ACHN (cell line): ENCODE measurements at regions not wholly inside any gene's neighbourhood (a gene's known extent, or its start where the extent isn't known, plus 50 kb on each side); places are given as distances from the start of the nearest gene placed in this dataset.
"Not testable (repeated sequence)": the region's sequence is repeated elsewhere in the genome, so short reads cannot be mapped to it uniquely, and the experiment has no call there.

Source experiments
- DNase-seq: peaks from one replicate; pipeline ENCODE4 v3.0.0-alpha.2; 2015
- in situ Hi-C: cut with HindIII; loops from 2 replicates; pipeline ENCODE4 v1.10.0; 2017; ENCODE audit warnings: low sequenced_read_pairs, low pct_ligation_motif_present, low pct_unique_long_range_greater_than_20kb

- no peak for DNase-seq
- in situ Hi-C loops, result no loop called here
Observed at GRCh38 chr1:60809204-60809980, 273.0 kb upstream of the NFIA start.

GRCh38 chr1:60808676-60809075, 273.7 kb upstream of the NFIA start:
- in situ Hi-C loops, result no loop called here
- no peak for DNase-seq

DNA sequence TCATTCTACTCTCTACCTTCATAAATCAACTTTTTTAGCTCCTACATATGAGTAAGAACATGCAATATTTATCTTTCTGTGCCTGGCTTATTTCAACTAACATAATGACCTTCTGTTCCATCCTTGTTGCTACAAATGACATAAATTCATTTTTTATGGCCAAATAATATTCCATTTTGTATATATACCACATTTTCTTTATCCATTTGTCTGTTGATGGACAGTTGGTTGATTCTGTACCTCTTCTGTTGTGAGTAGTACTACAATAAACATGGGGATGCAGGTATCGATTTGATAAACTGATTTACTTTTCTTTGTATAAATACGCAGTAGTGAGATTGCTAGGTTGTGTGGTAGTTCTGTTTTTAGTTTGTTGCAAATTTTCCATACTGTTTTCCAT, 279.5 kb upstream of the NFIA start:
- DNase-seq, result no peak
- in situ Hi-C loops, result no loop called here

GRCh38 chr1:60797351-60797750, 285.0 kb upstream of the NFIA start:
- DNase-seq, result no peak
- in situ Hi-C loops, result no loop called here

- in situ Hi-C loops, result no loop called here
Observed at GRCh38 chr1:60791226-60791625, 291.1 kb upstream of the NFIA start.

DNA sequence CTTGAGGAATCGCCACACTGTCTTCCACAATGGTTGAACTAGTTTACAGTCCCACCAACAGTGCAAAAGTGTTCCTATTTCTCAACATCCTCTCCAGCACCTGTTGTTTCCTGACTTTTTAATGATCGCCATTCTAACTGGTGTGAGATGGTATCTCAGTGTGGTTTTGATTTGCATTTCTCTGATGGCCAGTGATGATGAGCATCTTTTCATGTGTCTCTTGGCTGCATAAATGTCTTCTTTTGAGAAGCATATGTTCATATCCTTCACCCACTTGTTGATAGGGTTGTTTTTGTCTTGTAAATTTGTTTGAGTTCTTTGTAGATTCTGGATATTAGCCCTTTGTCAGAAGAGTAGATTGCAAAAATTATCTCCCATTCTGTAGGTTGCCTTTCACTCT, 309.3 kb upstream of the NFIA start:
- DNase-seq, in situ Hi-C loops: not testable (repeated sequence)

More at GRCh38 chr1:60791226-60791625, 291.1 kb upstream of the NFIA start:
- DNase-seq, result no peak

DNA sequence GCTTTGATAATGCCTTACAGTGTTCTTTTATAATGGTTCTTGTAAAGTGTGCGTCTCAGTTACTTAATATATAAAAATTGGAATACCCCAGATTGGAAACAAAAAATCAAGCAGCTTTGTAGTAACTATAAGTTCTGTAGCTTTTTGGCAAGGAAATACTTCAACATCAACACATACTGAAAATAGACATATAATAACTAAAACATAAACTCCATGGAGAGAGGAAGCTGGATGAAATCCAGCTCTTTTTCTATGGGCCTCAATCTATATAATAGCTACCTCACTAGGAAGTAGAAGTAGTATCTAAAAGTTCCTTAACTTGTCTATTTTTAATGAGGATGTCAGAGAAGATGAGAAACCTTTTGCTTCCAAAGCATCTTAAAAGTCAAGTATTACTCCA, 313.3 kb upstream of the NFIA start:
- DNase-seq, result no peak
- in situ Hi-C loops, result no loop called here

GRCh38 chr1:60765204-60765603, 317.2 kb upstream of the NFIA start:
- in situ Hi-C loops, result no loop called here
- peak; percentile 29 for DNase-seq

- in situ Hi-C loops, result no loop called here
- no peak for DNase-seq
Observed at GRCh38 chr1:60764489-60764888, 317.9 kb upstream of the NFIA start.

DNA sequence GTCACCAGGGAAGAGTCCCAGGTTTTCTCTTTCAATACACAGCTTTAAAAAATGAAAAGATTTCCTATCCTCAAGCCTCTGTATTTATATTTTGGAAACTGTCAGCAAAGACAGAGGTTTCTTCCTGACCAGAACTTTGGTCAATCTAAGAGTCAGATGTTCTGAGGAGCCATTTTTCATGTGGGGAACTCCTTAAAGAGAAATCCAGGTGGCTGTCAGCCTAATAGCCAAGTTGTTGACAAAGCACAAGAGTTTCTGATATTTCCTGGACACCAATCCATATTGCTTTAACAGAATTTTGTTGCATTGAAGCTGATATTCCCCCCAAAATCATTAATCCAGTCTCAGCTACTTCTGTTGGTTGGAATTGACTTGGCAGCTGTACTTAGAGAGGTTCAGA, 318.6 kb upstream of the NFIA start:
- DNase-seq, result no peak
- in situ Hi-C loops, result no loop called here

GRCh38 chr1:60762911-60763310, 319.4 kb upstream of the NFIA start:
- DNase-seq, result no peak
- in situ Hi-C loops, result no loop called here

- in situ Hi-C loops, result no loop called here
- DNase-seq, result no peak
Observed at GRCh38 chr1:60762176-60762575, 320.2 kb upstream of the NFIA start.

GRCh38 chr1:60759291-60759690, 323.1 kb upstream of the NFIA start:
- in situ Hi-C loops, result no loop called here
- no peak for DNase-seq

- in situ Hi-C loops, result no loop called here
- no peak for DNase-seq
Observed at GRCh38 chr1:60757485-60757884, 324.9 kb upstream of the NFIA start.

DNA sequence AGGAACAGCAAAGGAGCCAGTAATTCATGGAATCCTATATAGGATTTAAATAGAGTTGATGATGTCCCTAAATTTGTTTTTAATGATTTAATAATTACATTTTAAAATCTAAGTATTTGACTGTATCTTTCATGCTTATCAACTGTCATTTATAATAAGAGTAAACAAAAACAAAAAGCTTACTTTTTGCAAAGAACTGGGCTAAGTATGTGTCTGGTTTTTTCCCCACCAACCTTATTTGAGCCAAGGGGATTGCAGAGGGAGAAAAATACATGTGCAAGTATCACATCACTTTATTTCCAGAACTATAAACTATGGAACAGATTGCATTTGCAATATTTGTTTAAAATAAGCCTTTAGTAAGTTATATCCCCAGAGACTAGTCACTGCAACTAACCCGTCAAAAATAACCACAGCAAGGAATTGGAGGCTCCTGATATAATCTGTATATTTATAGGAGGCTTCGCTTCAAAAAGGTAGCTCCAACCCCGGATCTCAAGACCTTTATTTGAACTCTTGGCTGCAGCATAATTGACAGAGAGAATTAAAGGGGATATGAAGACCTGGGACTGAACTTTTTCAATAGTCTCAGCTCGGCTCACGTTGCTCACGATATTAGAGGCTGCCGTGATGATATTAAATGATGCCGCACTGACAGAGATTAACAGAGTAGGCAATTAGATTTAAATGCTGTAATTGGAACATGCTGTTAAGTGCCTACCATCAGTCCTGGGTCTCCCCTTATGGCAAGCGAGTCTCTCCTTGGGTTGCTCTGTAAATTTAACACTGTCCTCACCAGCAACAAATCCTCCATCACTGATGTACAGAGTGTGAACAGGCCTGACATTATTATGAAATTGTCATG, 329.1 kb upstream of the NFIA start:
- in situ Hi-C loops, result no loop called here
- DNase-seq, result no peak

GRCh38 chr1:60751306-60751705, 331.1 kb upstream of the NFIA start:
- DNase-seq, result no peak
- in situ Hi-C loops, result no loop called here

- no peak for DNase-seq
- in situ Hi-C loops, result no loop called here
Observed at GRCh38 chr1:60747353-60747752, 335.0 kb upstream of the NFIA start.

DNA sequence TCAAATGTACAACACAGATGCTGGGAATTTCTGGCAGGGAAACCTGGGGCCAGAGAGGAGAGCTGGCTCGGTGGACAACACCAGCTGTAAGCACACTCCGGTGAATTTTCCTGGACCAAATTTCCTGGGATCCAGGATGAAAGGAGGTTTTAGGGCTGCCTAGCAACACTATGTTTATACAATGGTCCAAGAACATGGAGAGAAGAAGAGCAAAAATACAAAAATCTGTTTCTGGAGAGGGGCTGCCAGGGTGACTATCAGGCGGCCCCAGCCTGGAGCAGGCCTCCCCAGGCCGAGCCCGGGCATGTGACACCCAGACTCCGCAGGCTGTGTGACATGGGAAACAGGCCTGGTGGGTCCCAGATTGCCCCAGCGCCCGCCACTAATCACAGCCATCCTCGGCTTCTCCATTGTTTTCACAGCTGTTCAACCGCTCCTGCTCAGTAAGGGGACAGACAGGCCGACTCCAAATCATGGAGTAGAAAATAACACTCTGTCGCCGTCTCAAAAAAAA, 336.0 kb upstream of the NFIA start:
- in situ Hi-C loops, result no loop called here
- DNase-seq, result no peak

GRCh38 chr1:60745484-60745883, 336.9 kb upstream of the NFIA start:
- no peak for DNase-seq
- in situ Hi-C loops, result no loop called here

- no peak for DNase-seq
- in situ Hi-C loops, result no loop called here
Observed at GRCh38 chr1:60742339-60742738, 340.0 kb upstream of the NFIA start.
